Common myeloid progenitor, CD34-positive (primary cell): ENCODE measurements at regions not wholly inside any gene's neighbourhood (a gene's known extent, or its start where the extent isn't known, plus 50 kb on each side); places are given as distances from the start of the nearest gene placed in this dataset.

Experiments
- CTCF ChIA-PET: fragments of 350-600 bp; sonication (Branson Sonifier 250); formaldehyde crosslinking; loops from one replicate; lab custom pipeline; 2021; ENCODE audit warnings: antibody characterized with exemption; lab: Charles Lee
- POLR2A ChIA-PET: fragments of 350-600 bp; sonication (Branson Sonifier 250); formaldehyde crosslinking; loops from one replicate; lab custom pipeline; 2021; ENCODE audit warnings: antibody characterized with exemption; lab: Charles Lee
- DNase-seq, 3 donors: peaks; one replicate each; pipeline versions ENCODE4 v3.0.0 to v3.0.0-alpha.2; 2013
- H3K27ac ChIP-seq, 2 experiments: 1 replicate in 1 of 2; 2 replicates in 1 of 2; pipeline ENCODE4 v1.7.0; 2013; ENCODE audit warnings: inconsistent platforms in 2 of 2, low read length in 2 of 2, mild to moderate bottlenecking in 2 of 2, low read depth in 1 of 2, moderate library complexity in 1 of 2; ENCODE audit not compliant: severe bottlenecking in 2 of 2, insufficient read depth in 1 of 2, poor library complexity in 1 of 2
- H3K27me3 ChIP-seq, 5 experiments: replicated peaks in 2 of 5; 1 replicate in 3 of 5; 2 replicates in 2 of 5; pipeline versions ENCODE4 v1.6.1 to v1.7.0; 2013; ENCODE audit warnings: low read length in 4 of 5, mild to moderate bottlenecking in 2 of 5, moderate library complexity in 2 of 5, inconsistent platforms in 1 of 5; ENCODE audit not compliant: insufficient read depth in 5 of 5, control insufficient read depth in 4 of 5
- H3K36me3 ChIP-seq, 4 experiments: 1 replicate in 2 of 4; 2 replicates in 2 of 4; pipeline versions ENCODE4 v1.6.1 to v1.7.0; 2013; ENCODE audit warnings: low read length in 3 of 4, control low read depth in 1 of 4, mild to moderate bottlenecking in 1 of 4; ENCODE audit not compliant: control insufficient read depth in 4 of 4, insufficient read depth in 4 of 4
- H3K4me1 ChIP-seq, 4 experiments: 1 replicate in 3 of 4; 2 replicates in 1 of 4; pipeline versions ENCODE4 v1.6.1 to v1.7.1; 2013; ENCODE audit warnings: low read length in 3 of 4, mild to moderate bottlenecking in 3 of 4, control low read depth in 1 of 4, inconsistent platforms in 1 of 4, moderate library complexity in 1 of 4; ENCODE audit not compliant: control insufficient read depth in 4 of 4, insufficient read depth in 4 of 4; ENCODE audit errors: control extremely low read depth in 1 of 4
- H3K4me3 ChIP-seq, 7 experiments: 1 replicate in 4 of 7; 2 replicates in 3 of 7; pipeline versions ENCODE4 v1.5.1 to v1.7.0; 2013; ENCODE audit warnings: mild to moderate bottlenecking in 7 of 7, low read length in 6 of 7, moderate library complexity in 6 of 7, inconsistent platforms in 2 of 7, low read depth in 2 of 7, control low read depth in 1 of 7; ENCODE audit not compliant: insufficient read depth in 4 of 7, control insufficient read depth in 1 of 7; ENCODE audit errors: extremely low read depth in 1 of 7
- H3K9me3 ChIP-seq, 5 experiments: 1 replicate in 4 of 5; 2 replicates in 1 of 5; pipeline versions ENCODE4 v1.6.1 to v1.7.1; 2013; ENCODE audit warnings: low read length in 4 of 5, mild to moderate bottlenecking in 2 of 5, inconsistent platforms in 1 of 5, low read depth in 1 of 5, moderate library complexity in 1 of 5; ENCODE audit not compliant: control insufficient read depth in 4 of 5, insufficient read depth in 2 of 5; ENCODE audit errors: control extremely low read depth in 1 of 5
- WGBS: methylation state at CpG from one replicate; pipeline ENCODE4 v1.1.5; 2013; ENCODE audit not compliant: insufficient coverage; 5-methylcytosine and 5-hydroxymethylcytosine counted together

DNA sequence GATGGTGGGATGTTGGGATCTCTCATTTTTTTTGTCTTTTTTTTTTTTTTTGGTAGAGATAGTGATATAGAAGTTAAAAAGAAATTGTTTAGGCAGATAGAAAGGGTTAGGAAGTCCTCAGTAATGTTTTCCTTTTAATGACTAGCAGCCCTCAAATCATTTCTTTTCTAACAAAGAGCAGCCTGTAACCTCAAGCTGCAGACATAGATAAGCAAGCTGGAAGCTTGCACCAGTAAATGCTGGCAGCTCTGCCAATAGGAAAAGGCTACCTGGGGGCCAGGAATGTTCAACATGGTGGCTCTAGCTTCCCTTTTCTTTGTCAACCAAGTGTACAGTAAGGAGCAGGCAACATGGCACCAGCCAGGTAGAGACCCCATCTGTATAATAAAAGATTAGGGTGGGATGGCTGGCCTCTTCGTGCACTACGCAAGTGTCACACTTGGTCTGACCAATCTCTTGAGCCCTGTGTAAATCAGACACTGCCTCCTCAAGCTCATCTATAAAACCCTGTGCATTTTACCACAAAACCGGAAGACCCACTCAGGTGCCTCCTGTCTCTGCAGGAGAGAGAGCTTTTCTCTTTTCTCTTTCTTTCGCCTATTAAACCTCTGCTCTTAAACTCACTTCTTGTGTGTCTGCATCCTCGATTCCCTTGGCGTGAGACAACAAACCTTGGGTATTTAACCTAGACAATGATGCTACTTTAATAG, 212.9 kb downstream of the SNX10 start:
- CTCF ChIA-PET, result interaction anchor here (1.5 to 3.3 kb wide), 3 partner anchors 13 to 159 kb away, joined by 3 to 12 read pairs (median 11); no protein-coding TSS in a partner anchor
- H3K27me3 ChIP-seq, result no peaks in the 10 kb centered on the region
- no peaks in the 10 kb centered on the region for H3K36me3 ChIP-seq
- peaks cover 0 to 23% (median 6%) of the 10 kb centered on the region in 4 experiments for H3K4me1 ChIP-seq
- peak; percentile 14 to 74 (median 51) for DNase-seq
- no peak overlapping the region for H3K27ac ChIP-seq
- no peak overlapping the region for H3K4me3 ChIP-seq
- H3K9me3 ChIP-seq, result peaks cover 0 to 5% (median 0%) of the 10 kb centered on the region in 5 experiments
- POLR2A ChIA-PET, result no interaction called here
- WGBS, result 83% methylated on average over 5 of the region's 6 CpGs

DNA sequence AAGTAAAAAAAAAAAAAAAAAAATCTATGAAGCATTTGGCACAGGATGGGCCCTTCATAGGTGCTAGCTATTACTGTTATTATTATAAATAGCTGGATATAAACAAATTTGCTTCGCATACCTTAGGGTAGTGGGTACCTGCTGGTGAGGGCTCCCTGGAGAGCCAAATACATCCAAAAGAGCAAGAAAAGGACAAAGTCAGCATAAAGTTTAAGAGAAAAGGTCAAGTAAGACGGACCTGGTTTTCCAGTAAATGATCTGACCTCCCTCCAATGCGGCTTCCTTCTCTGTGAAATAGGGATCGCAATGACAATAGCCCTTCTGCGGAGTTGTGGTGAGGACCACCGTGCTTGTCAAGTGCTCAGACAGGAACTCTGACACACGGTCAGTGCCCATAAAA, 214.5 kb downstream of the SNX10 start:
- H3K27ac ChIP-seq, result no peak overlapping the region
- ChIA-PET CTCF (interaction anchor here (0.6 to 1.1 kb wide), 2 partner anchors 131 to 161 kb away, joined by 3 to 5 read pairs; no protein-coding TSS in a partner anchor), POLR2A (no interaction called here)
- H3K4me3 ChIP-seq, result no peak overlapping the region
- peaks cover 0 to 23% (median 6%) of the 10 kb centered on the region in 4 experiments for H3K4me1 ChIP-seq
- H3K9me3 ChIP-seq, result peaks cover 0 to 3% (median 0%) of the 10 kb centered on the region in 5 experiments
- 100% methylated on average over 7 of the region's 7 CpGs for WGBS
- no peak for DNase-seq
- H3K27me3 ChIP-seq, result no peaks in the 10 kb centered on the region
- H3K36me3 ChIP-seq, result no peaks in the 10 kb centered on the region

DNA sequence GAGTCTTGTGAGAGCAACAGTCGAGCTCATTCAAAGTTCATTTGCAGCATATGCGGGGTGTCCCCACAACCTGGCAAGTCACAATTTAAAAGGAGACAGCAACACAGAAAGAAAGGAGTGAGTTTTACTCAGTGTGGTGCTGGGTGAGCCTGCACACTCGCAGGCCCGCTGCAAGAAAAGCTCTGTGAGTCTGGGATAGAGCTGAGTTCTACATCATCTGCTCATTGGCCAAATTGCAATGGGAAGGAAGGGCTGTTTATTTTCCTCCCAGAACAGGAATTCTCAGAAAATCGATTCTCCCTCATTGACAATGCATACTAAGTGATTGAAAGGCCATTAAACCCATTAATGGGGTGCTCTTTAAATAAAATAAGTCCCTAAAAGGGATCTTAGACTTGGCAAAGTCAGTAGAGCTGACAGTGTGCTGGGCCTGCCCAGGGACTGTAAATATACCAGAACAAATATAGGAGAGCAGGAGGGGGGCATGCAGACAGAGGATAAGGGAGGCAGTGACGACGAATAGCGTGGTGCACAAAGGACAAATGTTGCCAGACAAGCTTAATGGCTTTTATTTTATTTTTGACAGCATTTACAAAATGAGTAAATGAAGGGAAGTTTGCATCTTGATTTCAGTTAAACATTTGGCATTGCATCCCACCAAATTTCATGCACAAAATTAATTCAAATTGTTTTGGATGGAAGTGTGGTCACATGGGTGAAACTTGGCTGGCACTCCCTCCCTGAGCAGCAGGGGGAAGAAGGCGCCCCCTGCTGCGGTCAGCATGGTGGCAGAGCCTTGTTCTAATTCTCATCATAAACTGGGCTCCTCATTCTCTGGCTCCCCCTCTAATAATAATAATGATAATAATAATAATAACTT, 215.7 kb downstream of the SNX10 start:
- H3K4me3 ChIP-seq, result no peak overlapping the region
- no peaks in the 10 kb centered on the region for H3K36me3 ChIP-seq
- CTCF ChIA-PET, result interaction anchor here (0.6 kb wide), 1 partner anchor 132 kb away, joined by 3 read pairs; no protein-coding TSS in a partner anchor
- H3K27ac ChIP-seq, result no peak overlapping the region
- H3K9me3 ChIP-seq, result peaks cover 0 to 3% (median 0%) of the 10 kb centered on the region in 5 experiments
- WGBS, result 98% methylated on average over 7 of the region's 10 CpGs
- POLR2A ChIA-PET, result no interaction called here
- no peak for DNase-seq
- H3K4me1 ChIP-seq, result peaks cover 0 to 18% (median 6%) of the 10 kb centered on the region in 4 experiments
- no peaks in the 10 kb centered on the region for H3K27me3 ChIP-seq

DNA sequence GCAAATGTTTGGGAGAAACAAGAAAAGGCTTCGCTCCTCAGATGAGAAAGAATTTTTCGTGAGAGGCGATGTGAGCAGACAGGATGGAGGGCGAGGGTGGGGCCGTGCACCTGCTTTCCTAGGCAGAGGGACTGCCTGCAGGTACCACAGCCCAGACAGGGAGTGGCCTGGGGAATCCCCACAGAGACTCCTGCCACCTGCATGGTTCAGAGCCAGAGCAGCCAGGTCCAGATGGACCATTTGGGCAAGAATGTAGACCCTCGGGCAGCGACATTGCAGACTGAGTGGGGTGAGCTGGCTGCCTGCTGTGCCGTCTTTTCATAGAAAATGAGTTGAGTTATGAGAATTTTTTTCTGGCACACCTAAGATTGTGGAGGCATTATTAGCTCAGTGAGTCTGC, 216.8 kb downstream of the SNX10 start:
- ChIA-PET CTCF (no interaction called here), POLR2A (no interaction called here)
- Histone ChIP-seq H3K27ac (no peak overlapping the region), H3K9me3 (peaks cover 0 to 3% (median 0%) of the 10 kb centered on the region in 5 experiments), H3K4me3 (no peak overlapping the region), H3K4me1 (peaks cover 0 to 15% (median 9%) of the 10 kb centered on the region in 4 experiments), H3K27me3 (no peaks in the 10 kb centered on the region), H3K36me3 (no peaks in the 10 kb centered on the region)
- WGBS, result 98% methylated on average over 8 of the region's 8 CpGs
- no peak for DNase-seq

DNA sequence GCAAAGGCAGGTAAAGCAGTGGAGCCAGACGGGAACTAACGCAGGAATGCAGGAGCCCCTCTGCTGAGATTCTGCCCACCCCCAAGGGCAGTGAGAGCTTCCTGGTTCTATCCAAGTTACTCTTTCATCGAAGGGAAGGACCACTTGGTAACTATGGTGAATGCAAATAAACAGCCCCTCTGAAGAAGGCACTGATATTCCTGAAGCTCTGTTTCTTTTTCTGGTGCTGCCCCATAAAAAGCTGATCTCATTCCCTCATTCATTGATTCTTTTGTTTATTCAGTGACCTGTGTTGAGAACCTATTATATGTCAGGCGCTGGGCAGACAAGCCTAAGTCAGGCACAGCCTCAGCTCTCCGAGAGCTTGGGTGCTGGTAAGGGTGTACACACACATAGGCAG, 217.3 kb downstream of the SNX10 start:
- Histone ChIP-seq H3K36me3 (no peaks in the 10 kb centered on the region), H3K27me3 (no peaks in the 10 kb centered on the region), H3K9me3 (peaks cover 0 to 3% (median 0%) of the 10 kb centered on the region in 5 experiments), H3K4me1 (peaks cover 0 to 15% (median 9%) of the 10 kb centered on the region in 4 experiments), H3K27ac (no peak overlapping the region), H3K4me3 (no peak overlapping the region)
- DNase-seq, result no peak
- 82% methylated on average over 5 of the region's 5 CpGs for WGBS
- CTCF ChIA-PET, result no interaction called here
- POLR2A ChIA-PET, result no interaction called here

DNA sequence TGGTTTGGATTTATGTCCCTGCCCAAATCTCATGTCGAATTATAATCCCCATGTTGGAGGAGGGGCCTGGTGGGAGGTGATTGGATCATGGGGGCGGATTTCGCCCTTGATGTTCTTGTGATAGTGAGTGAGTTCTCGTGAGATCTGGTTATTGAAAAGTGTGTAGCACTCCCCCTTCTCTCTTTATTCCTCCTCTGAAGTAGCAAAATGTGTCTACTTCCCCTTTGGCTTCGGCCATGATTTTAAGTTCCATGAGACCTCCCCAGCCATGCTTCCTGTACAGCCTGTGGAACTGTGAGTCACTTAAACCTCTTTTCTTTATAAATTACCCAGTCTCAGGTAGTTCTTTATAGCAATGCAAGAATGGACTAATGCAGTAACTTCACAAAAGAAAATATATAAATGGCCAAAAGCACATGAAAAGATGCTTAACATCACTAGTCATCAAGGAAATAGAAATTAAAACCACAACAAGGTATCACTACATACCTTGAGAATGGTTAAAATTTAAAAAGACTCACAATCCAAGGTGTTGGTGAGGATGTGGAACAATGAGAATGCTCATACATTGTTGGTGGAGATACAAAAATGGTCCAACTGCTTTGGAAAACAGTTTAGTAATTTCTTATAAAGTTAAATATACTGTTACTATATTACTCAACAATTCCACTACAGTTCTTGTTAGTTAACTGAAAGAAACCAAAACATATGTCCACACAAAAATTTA, 218.7 kb downstream of the SNX10 start:
- H3K4me1 ChIP-seq, result peaks cover 0 to 15% (median 4%) of the 10 kb centered on the region in 4 experiments
- CTCF ChIA-PET, result no interaction called here
- no peaks in the 10 kb centered on the region for H3K36me3 ChIP-seq
- peak; percentile 14 to 77 (median 68) for DNase-seq
- H3K4me3 ChIP-seq, result no peak overlapping the region
- POLR2A ChIA-PET, result no interaction called here
- no peak overlapping the region for H3K27ac ChIP-seq
- no peaks in the 10 kb centered on the region for H3K27me3 ChIP-seq
- WGBS, result 20% methylated on average over 1 of the region's 5 CpGs
- peaks cover 0 to 3% (median 0%) of the 10 kb centered on the region in 5 experiments for H3K9me3 ChIP-seq
